ENCODE measurements at regions not wholly inside any gene's neighbourhood (a gene's known extent, or its start where the extent isn't known, plus 50 kb on each side); places are given as distances from the start of the nearest gene placed in this dataset.
"Not testable (repeated sequence)": the region's sequence is repeated elsewhere in the genome, so short reads cannot be mapped to it uniquely, and the experiment has no call there.

GRCh38 chr2:35440308-35440707 lies 915.3 kb upstream of the CRIM1 start:
- not testable (repeated sequence) for TF ChIP-seq CTCF, POLR2A (IDR thresholded peaks at IDR 0.05)

All from right lobe of liver (tissue), 4 donors.